GM12892 (cell line): ENCODE measurements at regions not wholly inside any gene's neighbourhood (a gene's known extent, or its start where the extent isn't known, plus 50 kb on each side); places are given as distances from the start of the nearest gene placed in this dataset.

Source experiments
- POLR2A ChIP-seq: IDR thresholded peaks from 2 replicates; pipeline ENCODE4 v1.6.1; 2011; ENCODE audit warnings: low read depth, low read length, control low read depth
- POLR2AphosphoS5 ChIP-seq: IDR thresholded peaks from 2 replicates; pipeline ENCODE4 v1.6.1; 2011; ENCODE audit warnings: low read depth, low read length, control low read depth
- TAF1 ChIP-seq: IDR thresholded peaks from 2 replicates; pipeline ENCODE4 v1.6.1; 2011; ENCODE audit warnings: low read depth, mild to moderate bottlenecking, control low read depth, low read length, borderline replicate concordance

DNA sequence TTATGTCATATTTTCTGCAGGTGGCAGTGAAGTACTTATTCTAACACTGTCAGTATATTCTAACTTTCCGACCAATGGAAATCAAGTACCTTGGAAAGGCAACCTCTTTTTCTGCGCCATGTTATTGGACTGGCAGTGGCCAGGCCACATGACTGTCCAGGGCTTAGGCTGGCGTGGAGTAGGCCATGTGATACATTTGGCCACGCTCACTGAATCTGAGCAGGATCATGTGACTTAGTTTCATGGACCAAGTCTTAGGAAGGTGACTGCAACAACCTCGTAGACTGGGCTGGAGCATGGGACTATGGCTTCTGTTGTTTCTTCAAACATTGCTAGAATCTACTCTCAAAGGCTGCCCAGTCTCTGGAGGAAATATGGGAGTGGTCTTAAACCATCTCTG is 60.4 kb upstream of the HAAO start:
- TF ChIP-seq POLR2A (no peak), POLR2AphosphoS5 (no peak), TAF1 (no peak)
